HFFc6 (cell line): ENCODE measurements at regions not wholly inside any gene's neighbourhood (a gene's known extent, or its start where the extent isn't known, plus 50 kb on each side); places are given as distances from the start of the nearest gene placed in this dataset.

Experiments
- DNase-seq: peaks from one replicate; pipeline ENCODE4 v3.0.0-alpha.2; 2018
- H3K27ac Mint-ChIP-seq: 2 replicates; pipeline ENCODE4 v1.8.0; 2020; ENCODE audit warnings: mild to moderate bottlenecking, mixed read lengths
- H3K27me3 Mint-ChIP-seq: 2 replicates; pipeline ENCODE4 v1.8.0; 2021; ENCODE audit warnings: mild to moderate bottlenecking, moderate library complexity, mixed read lengths; ENCODE audit not compliant: insufficient read depth
- H3K36me3 Mint-ChIP-seq: 2 replicates; pipeline ENCODE4 v1.8.0; 2021; ENCODE audit warnings: low read depth, mixed read lengths
- H3K4me1 Mint-ChIP-seq: 2 replicates; pipeline ENCODE4 v1.8.0; 2020; ENCODE audit warnings: low read depth, mixed read lengths
- H3K4me3 Mint-ChIP-seq: 2 replicates; pipeline ENCODE4 v1.8.0; 2020; ENCODE audit warnings: mild to moderate bottlenecking, moderate library complexity, mixed read lengths
- H3K9me3 Mint-ChIP-seq: 2 replicates; pipeline ENCODE4 v1.8.0; 2020; ENCODE audit warnings: mild to moderate bottlenecking, mixed read lengths
- CTCF ChIP-seq: fragments of 200-600 bp; sonication (generic); IDR thresholded peaks from 2 replicates; pipeline ENCODE4 v1.5.0; 2021; ENCODE audit warnings: antibody characterized with exemption, mild to moderate bottlenecking

GRCh38 chr2:215528555-215528954, 92.7 kb upstream of the FN1 start:
- peaks cover 8% of the 10 kb centered on the region for H3K9me3 Mint-ChIP-seq
- peak; percentile 84 for DNase-seq
- H3K4me3 Mint-ChIP-seq: peak overlapping the region; percentile 23
- peaks cover 83% of the 10 kb centered on the region for H3K4me1 Mint-ChIP-seq
- H3K27ac Mint-ChIP-seq: peak overlapping the region; percentile 89
- peaks cover 22% of the 10 kb centered on the region for H3K36me3 Mint-ChIP-seq
- no peak for TF ChIP-seq CTCF
- peaks cover 2% of the 10 kb centered on the region; the same call in 1 of the 2 replicates for H3K27me3 Mint-ChIP-seq

GRCh38 chr2:215527736-215528135, 91.9 kb upstream of the FN1 start:
- Mint-ChIP-seq H3K27ac (peak overlapping the region; percentile 89), H3K4me3 (peak overlapping the region; percentile 3; the same call in 1 of the 2 replicates), H3K4me1 (peaks cover 75% of the 10 kb centered on the region), H3K9me3 (no peaks in the 10 kb centered on the region; the same call in 1 of the 2 replicates), H3K36me3 (peaks cover 14% of the 10 kb centered on the region), H3K27me3 (peaks cover 2% of the 10 kb centered on the region)
- TF ChIP-seq CTCF: no peak
- peak; percentile 27 for DNase-seq

GRCh38 chr2:215526341-215526740, 90.5 kb upstream of the FN1 start:
- no peak for DNase-seq
- Mint-ChIP-seq H3K27ac (peak overlapping the region; percentile 62), H3K4me1 (peaks cover 68% of the 10 kb centered on the region), H3K36me3 (peaks cover 13% of the 10 kb centered on the region), H3K9me3 (no peaks in the 10 kb centered on the region; the same call in 1 of the 2 replicates), H3K27me3 (peaks cover 2% of the 10 kb centered on the region), H3K4me3 (no peak overlapping the region)
- no peak for TF ChIP-seq CTCF

GRCh38 chr2:215522237-215522636, 86.4 kb upstream of the FN1 start:
- no peak for TF ChIP-seq CTCF
- Mint-ChIP-seq H3K27me3 (peaks cover 2% of the 10 kb centered on the region), H3K36me3 (peaks cover 9% of the 10 kb centered on the region), H3K4me3 (no peak overlapping the region), H3K9me3 (no peaks in the 10 kb centered on the region), H3K4me1 (peaks cover 34% of the 10 kb centered on the region), H3K27ac (no peak overlapping the region)
- no peak for DNase-seq

GRCh38 chr2:215521031-215521430, 85.2 kb upstream of the FN1 start:
- peaks cover 8% of the 10 kb centered on the region for H3K36me3 Mint-ChIP-seq
- DNase-seq: no peak
- H3K27ac Mint-ChIP-seq: no peak overlapping the region
- H3K4me3 Mint-ChIP-seq: no peak overlapping the region
- no peaks in the 10 kb centered on the region; the same call in 1 of the 2 replicates for H3K27me3 Mint-ChIP-seq
- H3K9me3 Mint-ChIP-seq: no peaks in the 10 kb centered on the region
- H3K4me1 Mint-ChIP-seq: peaks cover 22% of the 10 kb centered on the region
- TF ChIP-seq CTCF: no peak

- DNase-seq: no peak
- no peak for TF ChIP-seq CTCF
- Mint-ChIP-seq H3K4me3 (no peak overlapping the region), H3K27ac (no peak overlapping the region), H3K9me3 (no peaks in the 10 kb centered on the region), H3K36me3 (no peaks in the 10 kb centered on the region), H3K4me1 (peaks cover 14% of the 10 kb centered on the region), H3K27me3 (no peaks in the 10 kb centered on the region)
Observed at GRCh38 chr2:215517391-215517790, 81.5 kb upstream of the FN1 start.
